ENCODE measurements at regions not wholly inside any gene's neighbourhood (a gene's known extent, or its start where the extent isn't known, plus 50 kb on each side); places are given as distances from the start of the nearest gene placed in this dataset.
"Not testable (repeated sequence)": the region's sequence is repeated elsewhere in the genome, so short reads cannot be mapped to it uniquely, and the experiment has no call there.

DNA sequence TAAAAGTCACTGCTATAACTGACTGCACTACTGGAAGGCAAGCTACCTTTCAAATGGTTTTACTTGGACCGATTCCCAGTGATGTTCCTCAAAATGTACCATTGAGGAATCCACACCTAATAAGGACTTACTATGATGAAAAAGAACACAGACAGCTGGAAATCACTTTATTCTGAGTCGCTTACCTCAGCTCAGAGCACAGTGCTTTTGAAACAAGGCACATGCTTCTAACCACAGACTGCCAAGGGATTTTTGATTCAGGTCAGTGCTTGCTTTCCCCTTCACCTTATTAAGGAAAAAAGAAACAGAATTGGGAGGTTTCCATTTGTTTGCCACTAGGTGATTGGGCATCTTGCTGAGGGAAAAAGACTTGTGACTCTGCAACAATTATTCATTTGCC is 707.5 kb upstream of the FSHR start:
- no peak for DNase-seq

DNA sequence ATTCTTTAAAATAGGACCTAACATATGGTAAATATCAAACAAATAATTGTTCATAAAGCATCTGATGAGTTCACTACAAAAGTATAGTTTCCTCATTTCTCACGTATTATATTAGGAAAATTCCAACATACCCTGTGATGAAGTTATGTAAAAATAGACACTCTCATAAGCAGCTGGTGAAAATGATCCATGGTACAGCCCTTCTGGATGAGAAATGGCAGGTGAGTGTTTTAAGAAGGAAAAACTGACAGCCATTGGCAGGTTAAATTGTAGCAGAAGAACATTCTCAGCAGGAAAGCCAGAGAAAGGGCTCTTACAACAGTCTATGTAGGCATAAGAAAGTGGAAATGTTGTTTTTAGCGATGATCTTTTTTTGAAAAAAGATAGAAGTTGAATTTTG is 706.5 kb upstream of the FSHR start:
- no peak for DNase-seq

DNA sequence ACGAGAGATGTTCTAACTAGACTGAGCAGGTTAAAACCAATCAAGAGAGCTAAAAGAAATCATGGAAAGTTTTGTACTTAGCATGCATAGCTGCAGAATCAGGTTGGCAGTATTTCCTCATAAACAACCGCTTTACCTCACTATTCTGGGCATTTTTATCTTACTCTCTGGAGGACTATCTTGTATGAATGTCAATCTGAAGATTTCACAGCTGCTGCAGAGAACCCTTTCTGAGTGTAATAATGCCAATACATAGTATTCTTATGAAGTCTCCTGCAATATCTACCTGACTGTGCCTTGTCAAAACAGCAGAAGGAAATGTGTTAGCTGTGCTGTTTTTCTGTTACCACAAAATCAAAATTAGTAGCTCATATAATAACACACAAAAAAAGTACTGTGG is 705.9 kb upstream of the FSHR start:
- no peak for DNase-seq

DNA sequence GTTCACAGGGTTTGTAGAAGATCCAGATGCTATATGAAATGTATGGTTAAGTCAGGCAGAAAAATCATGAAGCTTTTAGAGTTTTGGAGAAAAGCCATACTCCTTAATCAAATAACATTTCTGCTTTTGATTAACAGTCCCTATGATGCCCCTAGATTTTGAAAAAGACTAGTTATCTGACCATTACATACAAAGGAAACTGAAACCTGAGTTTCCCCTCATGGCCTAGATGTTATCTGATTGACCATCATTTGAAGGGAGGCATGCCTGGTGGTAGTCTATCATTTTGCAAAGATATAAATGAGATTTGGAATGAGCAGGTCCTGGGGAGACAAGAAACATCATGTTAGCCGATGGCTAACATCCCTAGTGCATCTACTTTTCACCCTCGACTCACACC is 704.3 kb upstream of the FSHR start:
- DNase-seq, result no peak

DNA sequence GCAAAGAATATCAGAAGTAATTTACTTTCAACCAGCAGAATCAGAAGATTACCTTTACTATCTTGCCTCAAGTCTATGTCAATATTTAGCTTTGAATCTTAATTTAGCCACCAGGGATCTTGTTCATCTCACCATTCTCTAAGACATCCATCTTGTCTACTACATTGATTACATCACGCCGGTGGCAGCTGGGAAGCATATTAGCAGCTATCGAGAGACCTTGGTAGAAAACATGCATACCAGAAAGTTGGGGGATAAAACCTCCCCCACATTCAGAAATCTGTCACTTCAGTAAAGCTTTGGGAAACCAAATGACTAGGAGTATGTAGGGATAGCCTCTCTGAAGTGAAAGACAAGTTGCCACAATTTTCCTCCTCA is 703.8 kb upstream of the FSHR start:
- DNase-seq, result no peak

DNA sequence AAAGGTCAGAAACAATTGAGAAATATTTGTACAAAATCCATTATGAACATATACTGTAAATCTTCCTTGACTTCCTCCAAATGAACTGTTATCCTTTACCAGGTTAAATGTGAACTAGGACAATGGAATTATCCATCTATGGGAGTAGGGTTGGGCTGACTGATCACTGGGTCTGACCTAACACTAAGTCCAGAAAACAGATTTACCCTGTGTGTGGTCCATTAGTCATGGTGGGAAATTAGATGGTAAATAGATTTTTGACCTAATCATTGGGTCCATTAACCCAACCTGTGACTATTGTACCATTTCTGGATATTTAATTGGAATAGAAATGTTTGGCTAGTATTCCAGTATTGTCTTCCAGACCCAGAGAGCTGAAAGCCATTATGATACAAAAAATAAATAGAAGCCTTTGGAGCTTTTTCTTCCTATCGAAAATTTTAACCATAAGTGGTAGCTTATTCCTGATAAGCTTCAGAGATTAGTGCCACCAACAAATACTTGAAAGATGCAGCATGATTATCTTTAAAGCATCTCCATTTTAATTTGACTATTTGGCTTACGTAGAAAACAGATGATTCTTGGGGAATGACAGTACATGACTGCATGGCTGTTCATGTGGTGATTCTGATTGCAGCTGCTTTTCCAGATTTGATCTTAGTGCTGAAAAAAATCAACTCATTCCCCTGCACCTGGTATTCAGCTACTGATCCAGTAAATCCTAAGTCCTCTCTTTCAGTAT is 703.2 kb upstream of the FSHR start:
- no peak for DNase-seq

DNA sequence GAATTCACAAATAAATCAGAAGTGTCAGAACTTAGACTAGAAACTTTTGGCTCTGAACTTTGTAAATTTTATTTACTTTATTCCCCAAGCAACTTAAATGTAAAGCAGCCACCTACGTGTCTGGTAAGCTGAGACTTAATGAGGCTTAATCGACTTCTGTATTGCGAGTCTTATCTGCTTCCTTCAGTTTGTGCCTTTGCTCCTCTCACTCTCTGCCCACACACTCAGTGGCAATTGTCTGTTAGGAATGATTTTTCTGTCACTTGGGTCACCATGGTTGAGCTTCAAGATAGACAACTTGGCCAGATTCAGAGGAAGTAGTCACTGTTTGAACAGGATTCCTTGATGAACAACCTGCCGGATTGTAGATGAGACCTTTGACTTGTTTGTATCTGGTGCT is 691.4 kb upstream of the FSHR start:
- no peak for DNase-seq

DNA sequence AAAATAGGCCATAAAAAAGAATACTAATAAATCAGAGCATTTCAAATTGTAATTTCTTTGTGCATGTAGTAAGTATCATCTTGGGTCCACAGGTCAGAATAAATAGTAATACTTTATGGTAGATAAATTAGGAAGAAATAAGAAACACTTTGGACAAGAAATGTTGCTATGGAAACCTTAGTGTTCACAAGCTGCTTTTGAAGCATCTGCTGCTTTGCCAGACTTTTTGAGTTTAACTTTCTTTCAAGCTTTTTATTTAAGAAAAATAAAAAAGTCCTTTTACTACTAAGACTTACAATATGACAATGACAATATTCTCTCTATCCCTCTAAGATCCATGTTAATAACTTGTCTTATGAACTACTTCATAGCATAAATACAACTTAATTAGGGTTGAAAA is 690.7 kb upstream of the FSHR start:
- peak in 2 of 3 donors; percentile 10 to 41 for DNase-seq

DNA sequence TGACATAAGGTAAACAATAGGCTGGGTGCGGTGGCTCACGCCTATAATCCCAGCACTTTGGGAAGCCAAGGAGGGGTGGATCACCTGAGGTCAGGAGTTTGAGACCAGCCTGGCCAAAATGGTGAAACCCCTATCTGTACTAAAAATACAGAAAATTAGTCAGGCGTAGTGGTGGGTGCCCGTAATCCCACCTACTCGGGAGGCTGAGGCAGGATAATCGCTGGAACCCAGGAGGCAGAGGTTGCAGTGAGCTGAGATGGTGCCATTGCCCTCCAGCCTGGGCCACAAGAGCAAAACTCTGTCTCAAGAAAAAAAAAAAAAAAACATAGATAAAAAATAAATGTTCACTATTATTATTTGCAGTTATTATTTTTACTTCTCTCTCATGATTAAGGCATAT is 689.8 kb upstream of the FSHR start:
- DNase-seq, result not testable (repeated sequence)

DNA sequence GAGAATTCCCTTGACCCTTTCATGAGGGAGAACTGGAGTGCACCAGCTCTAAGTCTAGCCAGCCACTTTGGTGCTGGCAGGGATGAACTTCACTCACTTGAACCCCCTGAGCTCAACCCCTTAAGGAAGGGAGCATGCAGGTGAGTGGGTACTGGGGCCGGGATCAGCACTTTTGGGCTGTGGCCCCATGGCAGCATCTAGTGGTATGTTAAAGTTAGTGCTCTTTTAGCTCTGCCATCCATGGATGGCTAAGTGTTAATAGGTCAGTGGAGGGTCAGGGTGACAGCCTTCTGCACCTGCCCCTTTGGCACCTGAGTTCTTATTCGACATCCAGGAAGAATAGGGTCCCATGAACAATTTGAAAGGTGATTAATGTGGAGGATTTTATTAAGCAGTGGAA is 689.0 kb upstream of the FSHR start:
- no peak for DNase-seq

DNA sequence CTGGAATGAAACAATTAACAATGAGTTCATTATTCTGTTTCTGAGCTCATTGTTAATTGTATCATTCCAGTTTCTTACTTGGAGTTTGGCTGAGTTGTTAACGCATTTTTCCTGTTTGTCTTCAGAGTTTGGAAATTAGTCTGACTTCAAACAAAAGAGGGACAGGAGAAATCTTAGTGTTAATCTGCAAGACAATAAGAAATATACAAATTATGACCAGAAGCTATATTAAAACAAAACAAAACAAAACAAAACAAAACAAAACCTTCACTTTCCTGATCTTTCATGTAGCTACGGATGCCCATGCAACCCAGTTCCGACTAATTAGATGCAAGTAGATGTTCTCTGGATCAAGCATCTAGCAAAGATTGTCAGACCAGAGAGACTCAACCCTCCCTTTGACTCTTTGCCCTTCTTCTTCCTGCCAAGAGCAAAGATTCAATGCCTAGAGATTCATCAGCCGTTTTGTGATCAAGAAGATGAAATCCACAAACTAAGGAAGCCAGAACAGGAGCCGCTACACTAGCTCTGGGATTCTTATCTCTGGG is 686.2 kb upstream of the FSHR start:
- DNase-seq, result no peak

DNA sequence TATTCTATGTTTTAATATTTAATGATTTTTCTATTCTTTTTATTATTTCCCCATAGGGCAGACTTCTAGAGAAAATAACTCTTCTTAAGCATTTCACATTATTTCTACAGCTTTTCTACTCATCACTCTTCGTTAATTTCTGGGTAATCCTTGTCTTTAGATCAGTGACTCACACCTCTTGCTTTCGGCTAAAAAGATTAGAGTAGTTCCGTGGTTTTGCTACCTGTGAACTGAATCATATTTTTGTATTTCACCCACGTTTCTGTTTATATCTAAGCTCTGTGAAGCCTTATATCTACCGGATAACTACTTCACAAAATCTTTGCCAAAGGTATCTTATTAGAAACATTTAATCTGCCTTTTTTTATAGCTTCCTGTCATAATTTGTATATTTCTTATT is 685.5 kb upstream of the FSHR start:
- DNase-seq, result no peak

DNA sequence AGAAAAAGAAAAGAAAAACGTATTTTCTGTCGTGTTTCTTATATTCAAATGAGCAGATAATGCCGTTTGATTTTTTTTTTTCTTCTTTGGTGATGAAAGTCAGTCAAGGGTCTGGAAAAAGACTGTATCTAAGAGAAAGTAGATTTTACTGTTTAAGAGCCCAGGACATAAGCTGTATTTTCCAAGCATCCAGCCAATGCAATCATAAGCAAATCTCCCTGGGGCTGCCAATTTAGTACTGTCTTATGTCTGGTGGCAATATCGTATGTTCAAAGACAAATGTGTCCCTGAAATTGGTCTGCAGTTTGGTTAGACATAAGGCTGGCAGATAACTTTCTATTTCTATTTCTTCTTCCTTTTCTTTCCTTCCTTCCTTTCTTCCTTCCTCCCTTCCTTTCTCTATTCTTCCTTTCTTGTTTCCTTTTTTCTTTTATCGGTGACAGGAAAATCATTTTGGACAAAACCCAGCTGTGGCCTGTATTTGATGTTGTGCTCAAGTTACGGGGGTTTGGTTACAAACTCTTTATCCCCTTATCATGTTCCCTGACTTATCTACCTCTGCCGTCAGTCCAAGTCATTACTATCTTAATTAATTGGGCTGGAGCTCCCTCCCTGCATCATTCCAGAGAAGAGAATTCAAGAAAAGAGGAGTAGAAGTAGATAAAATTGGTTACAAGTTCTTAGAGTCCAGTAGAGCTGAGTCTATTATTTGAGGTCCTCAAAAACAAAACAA is 683.4 kb upstream of the FSHR start:
- peak in 2 of 3 donors; percentile 16 to 49 for DNase-seq

DNA sequence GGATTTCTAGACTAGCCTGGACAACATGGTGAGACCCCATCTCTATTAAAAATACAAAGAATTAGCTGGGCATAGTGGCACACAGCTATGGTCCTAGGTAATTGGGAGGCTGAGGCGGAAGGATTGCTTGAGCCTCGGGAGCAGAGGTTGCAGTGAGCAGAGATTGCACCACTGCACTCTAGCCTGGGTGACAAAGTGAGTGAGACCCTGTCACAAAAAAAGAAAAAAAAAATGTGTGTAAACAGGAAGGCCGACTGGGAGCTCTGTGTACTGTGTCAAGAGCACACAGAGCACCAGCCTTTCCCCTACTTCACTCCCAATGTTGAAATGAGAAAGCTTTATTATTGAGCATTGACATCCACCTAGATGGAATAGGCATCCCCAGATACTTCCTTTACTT is 681.7 kb upstream of the FSHR start:
- DNase-seq, result no peak

DNA sequence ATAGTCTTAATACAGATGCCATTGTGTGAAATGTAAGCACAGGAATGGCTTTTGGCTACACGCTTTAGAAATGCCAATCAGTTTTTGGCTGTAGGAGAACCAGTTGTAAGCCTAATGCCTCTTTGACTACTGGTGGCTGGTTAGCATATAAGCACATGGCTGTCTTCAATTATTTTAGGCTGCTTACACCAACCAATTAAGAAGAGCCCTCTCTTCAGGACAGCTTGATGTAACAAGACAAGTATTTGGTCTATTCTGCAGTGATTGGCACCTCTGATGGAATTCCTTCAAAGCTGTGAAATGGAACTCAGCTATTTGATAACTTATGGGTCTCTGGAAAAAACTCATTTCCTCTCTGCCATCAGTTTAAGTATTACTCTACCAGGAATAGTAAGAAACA is 680.1 kb upstream of the FSHR start:
- DNase-seq, result no peak

DNA sequence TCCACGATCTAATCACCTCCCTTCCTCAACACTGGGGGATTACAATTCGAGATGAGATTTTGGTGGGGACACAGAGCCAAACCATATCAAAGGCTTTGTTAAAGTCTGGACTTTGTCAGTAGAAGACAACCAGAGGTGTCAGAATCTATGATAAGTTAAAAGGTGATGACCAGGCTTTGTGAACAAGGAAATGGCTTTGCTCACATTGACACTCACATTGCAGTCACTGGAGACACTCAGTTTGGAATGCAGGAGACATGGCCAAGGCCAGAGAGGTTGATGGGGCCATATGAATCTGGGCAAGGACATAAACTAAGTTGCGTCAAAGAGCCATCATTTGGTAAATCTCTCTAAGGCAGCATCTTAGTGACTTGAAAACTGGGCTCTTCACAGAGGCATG is 678.2 kb upstream of the FSHR start:
- DNase-seq, result no peak

DNA sequence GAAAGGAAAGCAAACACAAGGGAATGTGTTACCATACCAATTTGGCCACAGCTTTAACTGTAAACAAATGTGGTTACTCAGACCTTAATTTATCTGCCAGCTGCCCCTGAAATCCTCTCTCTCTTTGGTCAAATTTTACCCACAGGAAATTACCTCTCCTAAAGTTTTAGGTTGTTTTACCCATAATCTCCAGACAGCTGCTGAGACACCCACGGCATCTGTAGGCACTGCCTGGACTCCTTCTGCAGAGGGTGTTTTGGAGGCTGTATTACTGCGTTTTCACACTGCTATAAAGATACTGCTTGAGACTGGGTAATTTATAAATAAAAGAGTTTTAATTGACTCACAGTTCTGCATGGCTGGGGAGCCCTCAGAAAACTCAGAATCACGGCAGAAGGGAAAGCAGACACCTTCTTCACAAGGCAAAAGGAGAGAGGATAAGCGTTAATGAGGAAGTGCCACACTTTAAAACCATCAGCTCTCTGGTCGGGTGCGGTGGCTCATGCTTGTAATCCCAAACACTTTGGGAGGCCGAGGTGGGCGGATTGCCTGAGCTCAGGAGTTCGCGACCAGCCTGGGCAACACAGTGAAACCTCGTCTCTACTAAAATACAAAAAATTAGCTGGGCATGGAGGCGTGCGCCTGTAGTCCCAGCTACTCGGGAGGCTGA is 677.5 kb upstream of the FSHR start:
- no peak for DNase-seq

DNA sequence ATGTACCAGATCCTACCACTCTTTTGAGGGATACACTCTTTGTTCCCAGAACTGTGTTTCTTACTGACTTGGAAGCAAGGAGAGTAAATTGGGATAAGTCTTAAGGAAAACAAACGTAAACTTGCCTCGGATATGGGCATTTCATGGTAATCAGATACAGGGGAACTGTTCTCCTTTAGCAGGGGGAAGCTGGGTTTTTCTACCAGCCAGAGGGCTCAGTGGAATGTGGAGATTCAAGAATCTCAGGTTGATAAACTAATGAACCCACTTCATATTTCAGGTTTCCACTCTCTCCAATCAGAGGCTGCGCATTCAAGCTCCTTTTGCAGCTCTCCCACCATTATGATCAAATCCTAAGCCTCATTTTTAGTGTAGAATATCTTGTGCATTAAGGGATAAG is 676.5 kb upstream of the FSHR start:
- no peak for DNase-seq

DNA sequence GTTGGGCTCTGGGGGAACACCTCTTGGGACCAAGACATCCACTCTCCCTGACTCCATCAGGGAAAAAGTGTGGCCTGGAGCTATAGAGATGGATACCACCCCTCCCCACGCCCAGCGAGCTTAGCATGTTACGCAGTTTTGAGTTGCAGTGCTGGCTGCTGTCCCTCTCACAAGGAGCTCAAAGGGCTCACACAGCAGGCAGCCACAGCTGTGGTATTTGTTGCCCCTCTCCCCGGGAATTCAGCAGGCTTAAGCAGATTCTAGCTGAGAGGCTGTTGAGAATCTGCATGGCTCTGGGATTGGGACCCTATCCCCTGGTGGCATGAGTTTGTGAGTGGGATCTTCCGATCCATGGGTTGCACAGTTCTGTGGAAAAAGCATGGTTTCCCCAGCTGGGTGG is 673.1 kb upstream of the FSHR start:
- DNase-seq, result no peak

DNA sequence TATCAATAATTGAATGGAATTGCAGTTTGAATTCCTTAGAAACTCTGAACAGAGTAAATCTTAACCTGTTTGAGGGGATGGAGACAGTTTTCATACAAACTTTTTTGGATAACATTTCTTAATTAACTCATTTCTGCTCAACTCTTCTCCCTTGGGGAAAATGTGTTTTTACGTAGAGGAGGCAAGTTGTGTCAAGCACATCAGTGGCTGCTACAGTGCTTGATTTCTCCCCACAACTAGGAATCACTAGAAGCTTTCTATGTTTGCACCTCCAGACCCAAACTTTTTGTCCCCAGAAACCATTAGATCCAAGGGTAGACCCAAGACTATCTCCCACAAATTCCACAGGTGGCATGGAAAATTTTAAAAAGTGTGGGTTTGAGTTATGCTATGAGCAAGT is 658.9 kb upstream of the FSHR start:
- no peak for DNase-seq

DNA sequence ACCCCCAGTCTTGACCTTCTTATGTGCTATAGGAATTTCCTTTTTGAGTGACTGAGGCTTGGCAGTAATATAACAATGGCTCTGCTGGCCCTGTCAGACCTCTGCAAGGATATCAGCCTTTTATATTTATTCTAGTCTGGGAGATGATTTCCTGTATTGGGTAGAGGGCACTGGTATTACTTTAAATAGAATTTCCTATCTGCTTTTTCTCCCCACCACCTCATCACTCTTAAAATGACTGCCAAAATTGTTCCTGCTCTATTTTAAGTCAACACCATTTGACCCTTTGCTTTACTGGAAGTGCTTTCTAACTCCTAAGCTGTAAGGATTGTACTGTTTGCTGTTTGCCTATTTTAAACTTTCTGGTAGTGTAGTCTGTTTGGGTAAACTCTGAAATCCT is 658.4 kb upstream of the FSHR start:
- no peak for DNase-seq

DNA sequence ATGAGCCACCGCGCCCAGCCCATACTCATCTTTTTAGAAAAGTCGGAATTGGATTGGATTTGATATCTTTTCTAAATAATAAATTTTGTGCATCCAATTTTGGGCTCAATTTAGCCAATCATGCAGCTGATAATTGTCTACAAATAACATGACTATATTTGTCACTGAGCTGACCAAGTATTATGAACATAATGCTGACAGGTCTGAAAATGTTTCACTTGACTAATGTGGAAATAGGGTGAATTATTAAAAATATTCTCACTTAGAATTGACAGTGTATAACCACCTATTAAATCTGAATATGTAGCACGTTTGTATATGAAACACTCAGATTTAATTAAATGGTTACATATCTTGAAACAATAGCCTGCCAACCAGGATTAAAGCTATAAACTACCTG is 657.2 kb upstream of the FSHR start:
- no peak for DNase-seq

DNA sequence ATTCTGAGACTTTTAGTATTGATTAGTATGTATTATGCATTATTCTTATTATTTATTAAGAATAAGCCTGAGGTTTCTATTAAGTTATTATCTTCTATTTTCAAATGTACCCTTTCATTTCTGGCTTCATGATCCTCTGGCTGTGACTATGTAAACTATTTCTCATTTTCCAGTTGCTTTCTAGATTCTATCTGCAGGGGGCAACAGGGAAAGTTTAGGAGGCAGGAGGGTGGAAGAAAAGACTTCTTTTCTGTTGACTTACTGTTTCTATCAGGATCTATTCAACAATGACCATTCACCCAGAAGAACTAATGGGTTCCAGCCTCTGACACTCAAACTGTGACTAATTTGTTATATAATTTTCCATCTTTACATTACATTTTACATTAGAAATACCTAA is 653.4 kb upstream of the FSHR start:
- DNase-seq, result no peak

All from muscle of back (tissue), 3 donors.